ENCODE measurements at regions not wholly inside any gene's neighbourhood (a gene's known extent, or its start where the extent isn't known, plus 50 kb on each side); places are given as distances from the start of the nearest gene placed in this dataset.
"Not testable (repeated sequence)": the region's sequence is repeated elsewhere in the genome, so short reads cannot be mapped to it uniquely, and the experiment has no call there.

GRCh38 chr3:26964836-26965235, 342.3 kb downstream of the LRRC3B start:
- no peak for DNase-seq (ENCODE audit: low spot score)

GRCh38 chr3:26967501-26967900, 344.9 kb downstream of the LRRC3B start:
- DNase-seq (ENCODE audit: low spot score) = no peak

- peak; percentile 36 for DNase-seq (ENCODE audit: low spot score)
Observed at GRCh38 chr3:26984416-26985390, 362.1 kb downstream of the LRRC3B start.

- DNase-seq (ENCODE audit: low spot score) = no peak
Observed at GRCh38 chr3:26989037-26989436, 366.5 kb downstream of the LRRC3B start.

GRCh38 chr3:26997226-26997625, 372.0 kb downstream of the NEK10 start:
- DNase-seq (ENCODE audit: low spot score) = no peak

- no peak for DNase-seq (ENCODE audit: low spot score)
Observed at GRCh38 chr3:27010834-27011233, 358.3 kb downstream of the NEK10 start.

- no peak for DNase-seq (ENCODE audit: low spot score)
Observed at GRCh38 chr3:27022096-27022761, 347.0 kb downstream of the NEK10 start.

GRCh38 chr3:27024493-27024892, 344.7 kb downstream of the NEK10 start:
- DNase-seq (ENCODE audit: low spot score) = no peak

- no peak for DNase-seq (ENCODE audit: low spot score)
Observed at GRCh38 chr3:27025718-27026117, 343.5 kb downstream of the NEK10 start.

GRCh38 chr3:27031476-27031875, 337.7 kb downstream of the NEK10 start:
- DNase-seq (ENCODE audit: low spot score) = no peak

- DNase-seq (ENCODE audit: low spot score) = no peak
Observed at GRCh38 chr3:27034255-27034654, 334.9 kb downstream of the NEK10 start.

GRCh38 chr3:27040674-27041073, 328.5 kb downstream of the NEK10 start:
- no peak for DNase-seq (ENCODE audit: low spot score)

- not testable (repeated sequence) for DNase-seq (ENCODE audit: low spot score)
Observed at GRCh38 chr3:27042541-27042940, 326.6 kb downstream of the NEK10 start.

- no peak for DNase-seq (ENCODE audit: low spot score)
Observed at GRCh38 chr3:27043328-27043955, 325.7 kb downstream of the NEK10 start.

- no peak for DNase-seq (ENCODE audit: low spot score)
Observed at GRCh38 chr3:27044931-27045481, 324.2 kb downstream of the NEK10 start.

- DNase-seq (ENCODE audit: low spot score) = no peak
Observed at GRCh38 chr3:27046351-27046750, 322.8 kb downstream of the NEK10 start.

- DNase-seq (ENCODE audit: low spot score) = no peak
Observed at GRCh38 chr3:27049792-27050191, 319.4 kb downstream of the NEK10 start.

GRCh38 chr3:27051527-27051926, 317.7 kb downstream of the NEK10 start:
- DNase-seq (ENCODE audit: low spot score) = not testable (repeated sequence)

- no peak for DNase-seq (ENCODE audit: low spot score)
Observed at GRCh38 chr3:27056326-27056725, 312.9 kb downstream of the NEK10 start.

- no peak for DNase-seq (ENCODE audit: low spot score)
Observed at GRCh38 chr3:27059489-27059888, 309.7 kb downstream of the NEK10 start.

All from kidney tubule cell (primary cell).